ENCODE measurements at regions not wholly inside any gene's neighbourhood (a gene's known extent, or its start where the extent isn't known, plus 50 kb on each side); places are given as distances from the start of the nearest gene placed in this dataset.

DNA sequence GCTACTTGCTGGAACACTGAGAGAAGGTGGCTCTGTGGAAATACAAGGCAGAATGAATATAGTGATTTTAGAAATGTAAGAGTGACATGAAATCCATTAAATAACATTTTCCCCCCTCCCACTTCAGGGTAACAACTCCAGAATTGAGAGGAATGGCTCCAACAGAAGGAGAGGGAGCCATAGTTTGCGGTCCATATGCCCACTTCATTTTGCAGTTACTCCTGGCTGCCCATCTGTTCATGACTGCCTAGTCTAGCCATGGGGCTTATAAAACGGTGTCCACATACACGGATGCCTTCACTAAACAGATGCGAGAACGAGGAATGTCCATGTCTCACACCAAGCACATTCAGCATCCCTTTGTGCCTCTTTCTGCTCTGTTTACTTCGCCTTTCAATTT lies 186.7 kb downstream of the TMEM38B start:
- WGBS, 2 donors, result 87 to 91% methylated on average over 6 of the region's 6 CpGs
- intact Hi-C loops (cut with DNase I; ENCODE audit: low total_unique reads), result no loop called here
- no peak for DNase-seq (ENCODE audit: low spot score in 2 of 2)
- no peak for TF ChIP-seq POLR2A (IDR thresholded peaks at IDR 0.05)
- TF ChIP-seq, protein P1, sequence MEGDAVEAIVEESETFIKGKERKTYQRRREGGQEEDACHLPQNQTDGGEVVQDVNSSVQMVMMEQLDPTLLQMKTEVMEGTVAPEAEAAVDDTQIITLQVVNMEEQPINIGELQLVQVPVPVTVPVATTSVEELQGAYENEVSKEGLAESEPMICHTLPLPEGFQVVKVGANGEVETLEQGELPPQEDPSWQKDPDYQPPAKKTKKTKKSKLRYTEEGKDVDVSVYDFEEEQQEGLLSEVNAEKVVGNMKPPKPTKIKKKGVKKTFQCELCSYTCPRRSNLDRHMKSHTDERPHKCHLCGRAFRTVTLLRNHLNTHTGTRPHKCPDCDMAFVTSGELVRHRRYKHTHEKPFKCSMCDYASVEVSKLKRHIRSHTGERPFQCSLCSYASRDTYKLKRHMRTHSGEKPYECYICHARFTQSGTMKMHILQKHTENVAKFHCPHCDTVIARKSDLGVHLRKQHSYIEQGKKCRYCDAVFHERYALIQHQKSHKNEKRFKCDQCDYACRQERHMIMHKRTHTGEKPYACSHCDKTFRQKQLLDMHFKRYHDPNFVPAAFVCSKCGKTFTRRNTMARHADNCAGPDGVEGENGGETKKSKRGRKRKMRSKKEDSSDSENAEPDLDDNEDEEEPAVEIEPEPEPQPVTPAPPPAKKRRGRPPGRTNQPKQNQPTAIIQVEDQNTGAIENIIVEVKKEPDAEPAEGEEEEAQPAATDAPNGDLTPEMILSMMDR (IDR thresholded peaks at IDR 0.05), result no peak
- no peak overlapping the region for H3K4me3 ChIP-seq (ENCODE audit: low read depth, poor library complexity, severe bottlenecking)

DNA sequence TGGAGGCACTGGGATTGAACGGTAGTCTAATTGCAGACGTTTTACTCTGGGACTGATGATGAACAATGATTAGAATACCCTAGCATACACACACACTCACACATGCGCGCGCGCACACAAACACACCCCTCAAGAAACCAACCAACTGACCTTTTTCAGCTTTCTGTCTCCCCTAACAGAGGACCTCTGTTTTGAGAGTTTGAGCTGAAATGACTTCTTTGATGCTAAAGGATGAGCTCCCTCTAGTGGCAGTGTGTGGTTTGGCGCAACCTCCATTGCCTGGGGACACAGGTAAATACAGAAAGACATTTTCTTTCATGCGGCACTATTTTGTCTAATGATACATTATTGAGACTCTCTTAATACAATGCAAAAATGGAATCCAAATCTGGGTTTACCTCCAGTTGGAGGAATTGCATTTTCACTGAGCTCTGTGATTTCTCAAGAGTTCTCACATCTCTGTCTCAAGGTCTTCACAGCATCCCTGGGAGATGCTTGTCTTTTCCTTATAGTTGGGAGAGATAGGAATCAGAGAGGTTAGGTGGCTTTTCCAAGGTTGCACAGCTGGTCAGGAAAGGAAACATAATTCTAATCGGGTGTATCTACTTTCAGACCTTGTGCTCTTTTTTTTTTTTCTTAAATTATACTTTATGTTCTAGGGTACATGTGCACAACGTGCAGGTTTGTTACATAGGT lies 187.5 kb downstream of the TMEM38B start:
- TF ChIP-seq, protein P1 (IDR thresholded peaks at IDR 0.05), result no peak
- no peak for TF ChIP-seq POLR2A (IDR thresholded peaks at IDR 0.05)
- intact Hi-C loops (cut with DNase I; ENCODE audit: low total_unique reads), result no loop called here
- 31 to 38% methylated on average over 10 of the region's 10 CpGs for WGBS, 2 donors
- H3K4me3 ChIP-seq (ENCODE audit: low read depth, poor library complexity, severe bottlenecking), result no peak overlapping the region
- peak; percentile 52 to 87 for DNase-seq (ENCODE audit: low spot score in 2 of 2)

DNA sequence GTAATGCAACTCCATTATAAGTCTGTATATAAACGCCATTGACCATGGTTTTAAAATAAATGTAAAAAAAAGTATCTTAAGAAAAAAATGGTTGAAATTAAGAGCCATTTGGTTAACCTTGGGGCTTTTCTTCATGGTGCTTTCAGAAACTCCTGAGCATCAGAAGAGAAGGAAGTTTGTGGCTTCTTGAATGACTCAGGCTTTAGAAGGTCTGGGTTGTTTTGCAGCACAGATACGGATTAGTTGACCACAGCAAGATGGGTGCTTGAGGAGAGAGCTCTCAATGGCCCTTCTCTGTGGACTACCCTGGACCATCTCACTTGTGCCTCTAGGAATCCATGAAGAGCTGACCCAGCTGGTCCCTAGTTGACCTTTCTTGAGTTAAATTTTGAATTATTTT lies 189.5 kb downstream of the TMEM38B start:
- intact Hi-C loops (cut with DNase I; ENCODE audit: low total_unique reads), result no loop called here
- 71 to 76% methylated on average over 2 of the region's 2 CpGs for WGBS, 2 donors
- TF ChIP-seq, protein P1 (IDR thresholded peaks at IDR 0.05), result no peak
- TF ChIP-seq POLR2A (IDR thresholded peaks at IDR 0.05), result no peak

GRCh38 chr9:105884416-105884815 lies 190.1 kb downstream of the TMEM38B start:
- intact Hi-C loops (cut with DNase I; ENCODE audit: low total_unique reads), result no loop called here
- 78 to 81% methylated on average over 3 of the region's 3 CpGs for WGBS, 2 donors
- TF ChIP-seq, protein P1 (IDR thresholded peaks at IDR 0.05), result no peak
- no peak for TF ChIP-seq POLR2A (IDR thresholded peaks at IDR 0.05)
- H3K4me3 ChIP-seq (ENCODE audit: low read depth, poor library complexity, severe bottlenecking), result no peak overlapping the region
- no peak for DNase-seq (ENCODE audit: low spot score in 2 of 2)

More for the DNA sequence above, 189.5 kb downstream of the TMEM38B start:
- no peak for DNase-seq (ENCODE audit: low spot score in 2 of 2)
- no peak overlapping the region for H3K4me3 ChIP-seq (ENCODE audit: low read depth, poor library complexity, severe bottlenecking)

- TF ChIP-seq POLR2A (IDR thresholded peaks at IDR 0.05), result no peak
- TF ChIP-seq, protein P1 (IDR thresholded peaks at IDR 0.05), result no peak
- intact Hi-C loops (cut with DNase I; ENCODE audit: low total_unique reads), result no loop called here
- no peak for DNase-seq (ENCODE audit: low spot score in 2 of 2)
- 73 to 74% methylated on average over 3 of the region's 3 CpGs for WGBS, 2 donors
- H3K4me3 ChIP-seq (ENCODE audit: low read depth, poor library complexity, severe bottlenecking), result no peak overlapping the region
Observed at GRCh38 chr9:105886136-105886535, 191.8 kb downstream of the TMEM38B start.

DNA sequence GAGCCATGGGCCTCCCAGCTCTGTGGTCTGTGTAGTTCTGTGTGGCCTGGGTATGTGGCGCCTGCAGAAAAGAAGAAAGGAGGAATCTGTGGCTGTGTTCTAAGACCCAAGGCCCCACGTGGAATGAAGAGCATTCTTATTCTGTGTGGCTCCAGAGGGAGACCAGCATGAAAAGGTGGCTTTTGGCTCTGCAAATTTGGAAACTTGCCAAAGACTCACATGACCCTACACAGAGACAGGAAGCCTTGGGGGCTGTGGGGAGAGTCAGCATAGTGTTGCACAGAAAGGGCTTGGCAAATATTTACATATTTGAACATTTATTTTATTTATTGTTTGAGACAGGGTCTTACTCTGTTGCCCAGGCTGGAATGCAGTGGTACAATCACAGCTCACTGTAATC lies 193.3 kb downstream of the TMEM38B start:
- TF ChIP-seq, protein P1 (IDR thresholded peaks at IDR 0.05), result no peak
- TF ChIP-seq POLR2A (IDR thresholded peaks at IDR 0.05), result no peak
- intact Hi-C loops (cut with DNase I; ENCODE audit: low total_unique reads), result no loop called here
- no peak for DNase-seq (ENCODE audit: low spot score in 2 of 2)
- H3K4me3 ChIP-seq (ENCODE audit: low read depth, poor library complexity, severe bottlenecking), result no peak overlapping the region
- 68% methylated on average over 2 of the region's 2 CpGs for WGBS, 2 donors

Measured in lower leg skin (tissue), 4 donors.